Panc1 (cell line): ENCODE measurements at regions not wholly inside any gene's neighbourhood (a gene's known extent, or its start where the extent isn't known, plus 50 kb on each side); places are given as distances from the start of the nearest gene placed in this dataset.
"Not testable (repeated sequence)": the region's sequence is repeated elsewhere in the genome, so short reads cannot be mapped to it uniquely, and the experiment has no call there.

ENCODE experiments used
- CTCF ChIP-seq: fragments of 450-650 bp; IDR thresholded peaks from 2 replicates; pipeline ENCODE4 v1.5.1; 2017; ENCODE audit warnings: mild to moderate bottlenecking
- REST ChIP-seq, 2 experiments: IDR thresholded peaks; 2 replicates each; pipeline ENCODE4 v1.6.1; 2011 to 2012; ENCODE audit warnings: low read depth in 2 of 2, control low read depth in 1 of 2, low read length in 1 of 2, mild to moderate bottlenecking in 1 of 2, moderate library complexity in 1 of 2; ENCODE audit not compliant: insufficient read depth in 1 of 2

- not testable (repeated sequence) for TF ChIP-seq CTCF; REST (IDR thresholded peaks at IDR 0.05; ENCODE audit: insufficient read depth in 1 of 2, low read depth in 2 of 2, low read length in 1 of 2)
Observed at GRCh38 chr14:19311023-19311422, 123.1 kb downstream of the POTEG start.
